ENCODE measurements at regions not wholly inside any gene's neighbourhood (a gene's known extent, or its start where the extent isn't known, plus 50 kb on each side); places are given as distances from the start of the nearest gene placed in this dataset.
A peak's percentile ranks its signal among the peaks of the same experiment; 100 is the strongest.

GRCh38 chr1:17891205-17892110 is 136.3 kb downstream of the ACTL8 start:
- DNase-seq (no peak), ATAC-seq (no peak)
- Histone ChIP-seq H3K4me3 (no peak overlapping the region), H3K27ac (no peak overlapping the region), H3K27me3 (no peaks in the 10 kb centered on the region), H3K9me3 (no peaks in the 10 kb centered on the region), H3K36me3 (replicated peaks in 1 of 2; ENCODE audit: insufficient read depth in 1 of 2, low read depth in 2 of 2) (no peaks in the 10 kb centered on the region), H3K4me1 (peaks cover 29% of the 10 kb centered on the region)
- intact Hi-C loops (cut with DNase I) = no loop called here
- 51 to 66% methylated on average over 9 of the region's 9 CpGs for WGBS, 2 donors
- TF ChIP-seq POLR2A (IDR thresholded peaks at IDR 0.05) = no peak
- TF ChIP-seq CTCF (IDR thresholded peaks at IDR 0.05) = no peak

GRCh38 chr1:17892225-17892624 is 137.1 kb downstream of the ACTL8 start:
- peak; percentile 75 to 88 (median 82) for DNase-seq
- Histone ChIP-seq H3K36me3 (replicated peaks in 1 of 2; ENCODE audit: insufficient read depth in 1 of 2, low read depth in 2 of 2) (no peaks in the 10 kb centered on the region), H3K4me1 (peaks cover 29% of the 10 kb centered on the region), H3K9me3 (no peaks in the 10 kb centered on the region), H3K4me3 (no peak overlapping the region), H3K27me3 (no peaks in the 10 kb centered on the region), H3K27ac (no peak overlapping the region)
- intact Hi-C loops (cut with DNase I) = no loop called here
- ATAC-seq = peak; percentile 72
- no peak for TF ChIP-seq POLR2A (IDR thresholded peaks at IDR 0.05)
- no peak for TF ChIP-seq CTCF (IDR thresholded peaks at IDR 0.05)
- 34 to 41% methylated on average over 8 of the region's 8 CpGs for WGBS, 2 donors

- H3K27ac ChIP-seq = no peak overlapping the region
- no peak for TF ChIP-seq CTCF (IDR thresholded peaks at IDR 0.05)
- no peak for TF ChIP-seq POLR2A (IDR thresholded peaks at IDR 0.05)
- intact Hi-C loops (cut with DNase I) = no loop called here
- no peaks in the 10 kb centered on the region for H3K36me3 ChIP-seq (replicated peaks in 1 of 2; ENCODE audit: insufficient read depth in 1 of 2, low read depth in 2 of 2)
- 68 to 85% methylated on average over 7 of the region's 7 CpGs for WGBS, 2 donors
- ATAC-seq = no peak
- H3K27me3 ChIP-seq = no peaks in the 10 kb centered on the region
- DNase-seq = no peak
- H3K4me3 ChIP-seq = no peak overlapping the region
- H3K4me1 ChIP-seq = peaks cover 27% of the 10 kb centered on the region
- H3K9me3 ChIP-seq = no peaks in the 10 kb centered on the region
Observed at GRCh38 chr1:17892851-17893250, 137.7 kb downstream of the ACTL8 start.

- ATAC-seq (no peak), DNase-seq (no peak)
- Histone ChIP-seq H3K9me3 (no peaks in the 10 kb centered on the region), H3K27ac (no peak overlapping the region), H3K4me1 (peaks cover 21% of the 10 kb centered on the region), H3K27me3 (no peaks in the 10 kb centered on the region), H3K4me3 (no peak overlapping the region), H3K36me3 (replicated peaks in 1 of 2; ENCODE audit: insufficient read depth in 1 of 2, low read depth in 2 of 2) (no peaks in the 10 kb centered on the region)
- intact Hi-C loops (cut with DNase I) = no loop called here
- WGBS, 2 donors = 84 to 94% methylated on average over 10 to 12 of the region's 12 CpGs
- TF ChIP-seq POLR2A (IDR thresholded peaks at IDR 0.05) (no peak), CTCF (IDR thresholded peaks at IDR 0.05) (no peak)
Observed at GRCh38 chr1:17893891-17894631, 138.9 kb downstream of the ACTL8 start.
